CD14-positive monocyte (primary cell): ENCODE measurements at regions not wholly inside any gene's neighbourhood (a gene's known extent, or its start where the extent isn't known, plus 50 kb on each side); places are given as distances from the start of the nearest gene placed in this dataset.
A peak's percentile ranks its signal among the peaks of the same experiment; 100 is the strongest.
"Not testable (repeated sequence)": the region's sequence is repeated elsewhere in the genome, so short reads cannot be mapped to it uniquely, and the experiment has no call there.

Experiments used
- DNase-seq, 3 donors: peaks; one replicate each; pipeline ENCODE4 v3.0.0-alpha.2; 2011 to 2022
- H2AFZ ChIP-seq: 2 replicates; pipeline ENCODE4 v1.6.0; 2012; ENCODE audit warnings: mild to moderate bottlenecking, low read depth, low read length, inconsistent platforms; ENCODE audit not compliant: insufficient read depth, poor library complexity, severe bottlenecking
- H3K27ac ChIP-seq, 2 donors: 1 replicate in 1 of 2; 2 replicates in 1 of 2; pipeline ENCODE4 v1.5.1; 2012 to 2013; ENCODE audit warnings: low read length in 2 of 2, control low read depth in 1 of 2, inconsistent platforms in 1 of 2, low read depth in 1 of 2, mild to moderate bottlenecking in 1 of 2
- H3K27me3 ChIP-seq, 2 donors: one replicate each; pipeline versions ENCODE4 v1.6.0 to v1.6.1; 2011 to 2013; ENCODE audit warnings: low read length in 2 of 2; ENCODE audit not compliant: control insufficient read depth in 2 of 2, insufficient read depth in 2 of 2
- H3K36me3 ChIP-seq, 2 donors: replicated peaks in 1 of 2; 1 replicate in 1 of 2; 2 replicates in 1 of 2; pipeline versions ENCODE4 v1.5.1 to v1.6.1; 2012 to 2013; ENCODE audit warnings: low read length in 2 of 2, control low read depth in 1 of 2, inconsistent platforms in 1 of 2, mild to moderate bottlenecking in 1 of 2; ENCODE audit not compliant: insufficient read depth in 2 of 2, control insufficient read depth in 1 of 2
- H3K4me1 ChIP-seq, 2 donors: 1 replicate in 1 of 2; 2 replicates in 1 of 2; pipeline versions ENCODE4 v1.5.1 to v1.6.1; 2012 to 2013; ENCODE audit warnings: low read length in 2 of 2, control low read depth in 1 of 2, inconsistent platforms in 1 of 2, mild to moderate bottlenecking in 1 of 2, moderate library complexity in 1 of 2; ENCODE audit not compliant: insufficient read depth in 2 of 2, control insufficient read depth in 1 of 2
- H3K4me2 ChIP-seq: replicated peaks from 2 replicates; pipeline ENCODE3; 2012; ENCODE audit warnings: low read length, moderate library complexity, mild to moderate bottlenecking; ENCODE audit not compliant: poor library complexity, severe bottlenecking; ENCODE audit errors: extremely low read depth
- H3K4me3 ChIP-seq, 3 experiments: fragments of 200-600 bp in 1 of 3; sonication (generic) in 1 of 3; replicated peaks in 1 of 3; 1 replicate in 2 of 3; 2 replicates in 1 of 3; pipeline ENCODE4 v1.5.1; 2011 to 2013; ENCODE audit warnings: low read length in 3 of 3, mild to moderate bottlenecking in 3 of 3, control low read depth in 2 of 3, low read depth in 2 of 3, inconsistent platforms in 1 of 3, moderate library complexity in 1 of 3
- H3K79me2 ChIP-seq: 2 replicates; pipeline ENCODE4 v1.6.0; 2012; ENCODE audit warnings: mild to moderate bottlenecking, control low read depth, inconsistent platforms, low read length, moderate library complexity; ENCODE audit not compliant: insufficient read depth
- H3K9ac ChIP-seq: 2 replicates; pipeline ENCODE4 v1.6.0; 2017; ENCODE audit warnings: low read length, mild to moderate bottlenecking; ENCODE audit not compliant: insufficient read depth, poor library complexity, severe bottlenecking
- H3K9me3 ChIP-seq, 2 donors: replicated peaks in 1 of 2; 1 replicate in 1 of 2; 2 replicates in 1 of 2; pipeline versions ENCODE4 v1.5.1 to v1.6.1; 2012 to 2013; ENCODE audit warnings: low read length in 2 of 2, control low read depth in 1 of 2; ENCODE audit not compliant: control insufficient read depth in 1 of 2, insufficient read depth in 1 of 2
- H4K20me1 ChIP-seq: 2 replicates; pipeline ENCODE4 v1.6.0; 2012; ENCODE audit warnings: mild to moderate bottlenecking, low read length, control low read depth, moderate library complexity; ENCODE audit not compliant: insufficient read depth
- H3K27ac Mint-ChIP-seq, 7 donors: one replicate each; pipeline ENCODE4 v1.8.0; 2020; ENCODE audit warnings: mild to moderate bottlenecking in 7 of 7, mixed read lengths in 7 of 7, moderate library complexity in 6 of 7, inconsistent platforms in 2 of 7
- H3K27me3 Mint-ChIP-seq, 3 donors: one replicate each; pipeline ENCODE4 v1.8.0; 2021 to 2022; ENCODE audit warnings: low read depth in 3 of 3, mild to moderate bottlenecking in 3 of 3, mixed read lengths in 3 of 3, moderate library complexity in 3 of 3, inconsistent platforms in 1 of 3
- H3K36me3 Mint-ChIP-seq, 2 donors: one replicate each; pipeline ENCODE4 v1.8.0; 2020; ENCODE audit warnings: mixed read lengths in 2 of 2, inconsistent platforms in 1 of 2, mild to moderate bottlenecking in 1 of 2
- H3K4me1 Mint-ChIP-seq: one replicate; pipeline ENCODE4 v1.8.0; 2020; ENCODE audit warnings: mild to moderate bottlenecking, mixed read lengths
- H3K4me3 Mint-ChIP-seq, 2 donors: one replicate each; pipeline ENCODE4 v1.8.0; 2020; ENCODE audit warnings: mild to moderate bottlenecking in 2 of 2, mixed read lengths in 2 of 2, moderate library complexity in 1 of 2
- H3K9me3 Mint-ChIP-seq, 7 donors: one replicate each; pipeline ENCODE4 v1.8.0; 2020 to 2022; ENCODE audit warnings: mixed read lengths in 7 of 7, mild to moderate bottlenecking in 6 of 7, moderate library complexity in 6 of 7, inconsistent platforms in 2 of 7
- whole genome bisulfite sequencing: methylation state at CpG from one replicate; pipeline ENCODE4 v1.1.5; 2013; ENCODE audit warnings: missing lambda C conversion rate; ENCODE audit not compliant: insufficient coverage; 5-methylcytosine and 5-hydroxymethylcytosine counted together
- intact Hi-C, 2 donors: fragments of 100-400 bp; cut with micrococcal nuclease; formaldehyde crosslinking; loops; one replicate each; pipeline versions ENCODE4 v1.15.0 to v1.15.1; 2023
- TF ChIP-seq, protein P1 (sequence below): fragments of 200-600 bp; IDR thresholded peaks from one replicate; pipeline ENCODE4 v1.8.0; 2022; ENCODE audit warnings: antibody characterized with exemption, mild to moderate bottlenecking

- TF ChIP-seq, protein P1, sequence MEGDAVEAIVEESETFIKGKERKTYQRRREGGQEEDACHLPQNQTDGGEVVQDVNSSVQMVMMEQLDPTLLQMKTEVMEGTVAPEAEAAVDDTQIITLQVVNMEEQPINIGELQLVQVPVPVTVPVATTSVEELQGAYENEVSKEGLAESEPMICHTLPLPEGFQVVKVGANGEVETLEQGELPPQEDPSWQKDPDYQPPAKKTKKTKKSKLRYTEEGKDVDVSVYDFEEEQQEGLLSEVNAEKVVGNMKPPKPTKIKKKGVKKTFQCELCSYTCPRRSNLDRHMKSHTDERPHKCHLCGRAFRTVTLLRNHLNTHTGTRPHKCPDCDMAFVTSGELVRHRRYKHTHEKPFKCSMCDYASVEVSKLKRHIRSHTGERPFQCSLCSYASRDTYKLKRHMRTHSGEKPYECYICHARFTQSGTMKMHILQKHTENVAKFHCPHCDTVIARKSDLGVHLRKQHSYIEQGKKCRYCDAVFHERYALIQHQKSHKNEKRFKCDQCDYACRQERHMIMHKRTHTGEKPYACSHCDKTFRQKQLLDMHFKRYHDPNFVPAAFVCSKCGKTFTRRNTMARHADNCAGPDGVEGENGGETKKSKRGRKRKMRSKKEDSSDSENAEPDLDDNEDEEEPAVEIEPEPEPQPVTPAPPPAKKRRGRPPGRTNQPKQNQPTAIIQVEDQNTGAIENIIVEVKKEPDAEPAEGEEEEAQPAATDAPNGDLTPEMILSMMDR = no peak
Observed at GRCh38 chr12:131290255-131290959, 336.7 kb downstream of the ADGRD1 start.

GRCh38 chr12:131293071-131294015 is 339.6 kb downstream of the ADGRD1 start:
- H3K36me3 ChIP-seq, H3K36me3 Mint-ChIP-seq, H3K9me3 Mint-ChIP-seq, H3K4me1 ChIP-seq, DNase-seq, H3K9me3 ChIP-seq, H3K27ac ChIP-seq, H3K79me2 ChIP-seq, H3K4me1 Mint-ChIP-seq, H3K27me3 ChIP-seq, H3K4me2 ChIP-seq, intact Hi-C loops, H3K4me3 ChIP-seq, H4K20me1 ChIP-seq, H3K27me3 Mint-ChIP-seq, H2AFZ ChIP-seq, H3K9ac ChIP-seq: not testable (repeated sequence)
- H3K27ac Mint-ChIP-seq = peak overlapping the region in 1 of 7 donors; percentile 58
- 68% methylated on average over 21 of the region's 26 CpGs for WGBS
- H3K4me3 Mint-ChIP-seq = peak overlapping the region in 1 of 2 donors; percentile 64

More at GRCh38 chr12:131290255-131290959, 336.7 kb downstream of the ADGRD1 start:
- WGBS = 90% methylated on average over 7 of the region's 10 CpGs
- Histone ChIP-seq H2AFZ (no peak overlapping the region), H3K9me3 (no peaks in the 10 kb centered on the region), H3K27ac (no peak overlapping the region), H3K4me3 (no peak overlapping the region), H3K36me3 (no peaks in the 10 kb centered on the region), H3K27me3 (no peaks in the 10 kb centered on the region), H3K4me1 (no peaks in the 10 kb centered on the region), H3K9ac (no peak overlapping the region), H3K79me2 (no peaks in the 10 kb centered on the region), H3K4me2 (no peak overlapping the region), H4K20me1 (no peaks in the 10 kb centered on the region)
- no peak overlapping the region for H3K4me3 Mint-ChIP-seq
- intact Hi-C loops = no loop called here
- peak overlapping the region in 1 of 7 donors; percentile 43 for H3K27ac Mint-ChIP-seq
- H3K36me3 Mint-ChIP-seq = no peaks in the 10 kb centered on the region
- no peaks in the 10 kb centered on the region for H3K4me1 Mint-ChIP-seq
- no peak for DNase-seq
- peaks cover 0 to 4% (median 3%) of the 10 kb centered on the region in 3 donors for H3K27me3 Mint-ChIP-seq
- peaks cover 0 to 5% (median 0%) of the 10 kb centered on the region in 7 donors for H3K9me3 Mint-ChIP-seq

GRCh38 chr12:131294716-131295115 is 341.0 kb downstream of the ADGRD1 start:
- H3K4me1 Mint-ChIP-seq, H3K9ac ChIP-seq, H3K36me3 Mint-ChIP-seq, H3K27ac Mint-ChIP-seq, H2AFZ ChIP-seq, H3K4me3 Mint-ChIP-seq, H3K4me1 ChIP-seq, H3K9me3 Mint-ChIP-seq, H3K27ac ChIP-seq, H3K4me3 ChIP-seq, DNase-seq, H4K20me1 ChIP-seq, H3K27me3 ChIP-seq, H3K4me2 ChIP-seq, H3K36me3 ChIP-seq, H3K79me2 ChIP-seq, H3K9me3 ChIP-seq, H3K27me3 Mint-ChIP-seq: not testable (repeated sequence)
- WGBS = 95% methylated on average over 4 of the region's 12 CpGs
- intact Hi-C loops = loop anchor here in 1 of 2 donors (5.0 kb wide), 1 partner anchor 373 kb away; no protein-coding TSS in a partner anchor
